Smooth muscle cell (in vitro differentiated cells): ENCODE measurements at regions not wholly inside any gene's neighbourhood (a gene's known extent, or its start where the extent isn't known, plus 50 kb on each side); places are given as distances from the start of the nearest gene placed in this dataset.

Experiments used
- DNase-seq: peaks from one replicate; lab custom pipeline; 2025; ENCODE audit not compliant: unreplicated experiment; lab: John Stamatoyannopoulos, UW
- H2AFZ ChIP-seq: fragments of 200-600 bp; sonication (generic); 2 replicates; pipeline ENCODE4 v1.6.0; 2016; ENCODE audit warnings: antibody characterized with exemption, low read depth, mild to moderate bottlenecking
- H3F3A ChIP-seq: fragments of 200-600 bp; sonication (generic); 2 replicates; pipeline ENCODE4 v1.6.0; 2017; ENCODE audit warnings: antibody characterized with exemption, low read depth
- H3K27ac ChIP-seq: fragments of 200-600 bp; sonication (generic); 2 replicates; pipeline ENCODE4 v1.5.1; 2016; ENCODE audit warnings: low read depth, mild to moderate bottlenecking
- H3K27me3 ChIP-seq: fragments of 200-600 bp; sonication (generic); 2 replicates; pipeline ENCODE4 v1.6.1; 2016; ENCODE audit warnings: low read depth, mild to moderate bottlenecking
- H3K36me3 ChIP-seq: fragments of 200-600 bp; sonication (generic); 2 replicates; pipeline ENCODE4 v1.5.1; 2016; ENCODE audit warnings: low read depth
- H3K4me1 ChIP-seq: fragments of 200-600 bp; sonication (generic); 2 replicates; pipeline ENCODE4 v1.5.1; 2016; ENCODE audit warnings: low read depth
- H3K4me2 ChIP-seq: fragments of 200-600 bp; sonication (generic); 2 replicates; pipeline ENCODE4 v1.6.0; 2016; ENCODE audit warnings: mild to moderate bottlenecking
- H3K4me3 ChIP-seq: fragments of 200-600 bp; sonication (generic); 2 replicates; pipeline ENCODE4 v1.5.1; 2016; ENCODE audit warnings: mild to moderate bottlenecking
- H3K79me2 ChIP-seq: fragments of 200-600 bp; sonication (generic); 2 replicates; pipeline ENCODE4 v1.6.0; 2016; ENCODE audit warnings: low read depth, mild to moderate bottlenecking
- H3K9ac ChIP-seq: fragments of 200-600 bp; sonication (generic); 2 replicates; pipeline ENCODE4 v1.6.0; 2016; ENCODE audit warnings: low read depth
- H3K9me3 ChIP-seq: fragments of 200-600 bp; sonication (generic); replicated peaks from 2 replicates; pipeline ENCODE4 v1.5.1; 2016; ENCODE audit warnings: low read depth
- H4K20me1 ChIP-seq: fragments of 200-600 bp; sonication (generic); 2 replicates; pipeline ENCODE4 v1.6.0; 2016; ENCODE audit warnings: low read depth
- CTCF ChIP-seq: fragments of 200-600 bp; sonication (generic); IDR thresholded peaks from 2 replicates; pipeline ENCODE4 v1.5.1; 2017; ENCODE audit warnings: borderline replicate concordance, mild to moderate bottlenecking, antibody characterized with exemption; ENCODE audit not compliant: insufficient read depth, poor library complexity, severe bottlenecking
- WGBS: methylation state at CpG from one replicate; pipeline ENCODE4 v1.1.7; 2016; ENCODE audit warnings: low lambda C conversion rate; 5-methylcytosine and 5-hydroxymethylcytosine counted together

- Histone ChIP-seq H3K4me2 (no peak overlapping the region), H3K9ac (no peak overlapping the region), H4K20me1 (no peaks in the 10 kb centered on the region), H3K27me3 (no peaks in the 10 kb centered on the region), H3K79me2 (no peaks in the 10 kb centered on the region), H3K27ac (no peak overlapping the region), H3F3A (no peaks in the 10 kb centered on the region), H3K4me1 (no peaks in the 10 kb centered on the region), H3K36me3 (no peaks in the 10 kb centered on the region), H2AFZ (no peak overlapping the region), H3K4me3 (no peak overlapping the region), H3K9me3 (no peaks in the 10 kb centered on the region)
- no peak for TF ChIP-seq CTCF
- 74% methylated on average over 5 of the region's 5 CpGs for WGBS
- no peak for DNase-seq
Observed at GRCh38 chr2:52844701-52845423, 922.7 kb upstream of the CHAC2 start.

- Histone ChIP-seq H3K9ac (no peak overlapping the region), H3K4me3 (no peak overlapping the region), H3K27me3 (no peaks in the 10 kb centered on the region), H4K20me1 (no peaks in the 10 kb centered on the region), H2AFZ (no peak overlapping the region), H3K4me2 (no peak overlapping the region), H3F3A (no peaks in the 10 kb centered on the region), H3K79me2 (no peaks in the 10 kb centered on the region), H3K27ac (no peak overlapping the region), H3K9me3 (no peaks in the 10 kb centered on the region), H3K36me3 (no peaks in the 10 kb centered on the region), H3K4me1 (no peaks in the 10 kb centered on the region)
- no peak for TF ChIP-seq CTCF
- 79% methylated on average over 2 of the region's 2 CpGs for WGBS
- no peak for DNase-seq
Observed at GRCh38 chr2:52835909-52836308, 931.7 kb upstream of the CHAC2 start.

- H3K27me3 ChIP-seq, result no peaks in the 10 kb centered on the region
Observed at GRCh38 chr2:52831216-52831615, 936.4 kb upstream of the CHAC2 start.

More at GRCh38 chr2:52831216-52831615, 936.4 kb upstream of the CHAC2 start:
- Histone ChIP-seq H3K4me2 (no peak overlapping the region), H3K9ac (no peak overlapping the region), H3K79me2 (no peaks in the 10 kb centered on the region), H3K4me1 (no peaks in the 10 kb centered on the region), H3K4me3 (no peak overlapping the region), H3K27ac (no peak overlapping the region), H3K36me3 (no peaks in the 10 kb centered on the region), H2AFZ (no peak overlapping the region), H4K20me1 (no peaks in the 10 kb centered on the region), H3F3A (no peaks in the 10 kb centered on the region), H3K9me3 (no peaks in the 10 kb centered on the region)
- no peak for DNase-seq
- no peak for TF ChIP-seq CTCF
